ENCODE measurements at regions not wholly inside any gene's neighbourhood (a gene's known extent, or its start where the extent isn't known, plus 50 kb on each side); places are given as distances from the start of the nearest gene placed in this dataset.

DNA sequence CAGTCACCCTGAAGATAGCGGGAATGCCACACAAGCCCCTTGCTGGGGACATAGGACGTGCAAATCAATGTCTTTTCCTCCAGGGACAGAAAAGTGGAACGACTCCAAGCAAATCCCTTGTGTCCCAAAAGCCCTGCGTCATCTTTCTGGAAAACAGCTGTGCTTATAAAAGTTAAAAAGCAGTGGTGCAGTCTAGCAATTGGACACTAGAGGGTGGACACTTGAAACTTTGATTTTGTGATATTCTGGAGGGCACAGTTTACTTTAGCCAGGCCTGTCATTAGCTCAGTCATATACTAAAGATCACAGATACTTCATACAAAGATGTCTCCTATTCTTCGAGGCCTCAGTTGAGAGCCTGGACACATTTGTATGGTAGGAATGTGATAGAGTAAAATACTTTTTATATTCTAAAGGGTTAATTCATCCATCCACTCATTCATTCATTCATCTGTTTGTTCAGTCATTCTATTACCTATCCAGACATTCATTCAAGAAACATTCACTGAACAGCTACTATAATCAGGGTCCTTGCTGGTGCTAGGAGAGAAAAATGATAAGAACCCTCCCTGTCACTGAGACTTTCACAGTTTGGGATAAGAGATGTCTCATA is 63.8 kb upstream of the ANKRD34C start:
- DNase-seq: peak in 2 of 5 donors; percentile 26 to 32
- peak in 2 of 4 donors; percentile 43 to 47 for ATAC-seq
- Histone ChIP-seq H3K4me3 (no peak overlapping the region), H3K27ac (peak overlapping the region in 3 of 12 donors; percentile 32 to 65 (median 55)), H3K9me3 (peaks cover 0 to 13% (median 6%) of the 10 kb centered on the region in 12 donors), H3K36me3 (no peaks in the 10 kb centered on the region), H3K27me3 (peaks cover 0 to 11% (median 0%) of the 10 kb centered on the region in 9 donors), H3K4me1 (peaks cover 0 to 26% (median 4%) of the 10 kb centered on the region in 12 donors)
- 50 to 60% (median 57%) methylated on average over 5 of the region's 5 CpGs for WGBS, 4 donors
- intact Hi-C loops (cut with DNase I): no loop called here
- no peak for TF ChIP-seq POLR2A (IDR thresholded peaks at IDR 0.05)
- TF ChIP-seq, protein P1, sequence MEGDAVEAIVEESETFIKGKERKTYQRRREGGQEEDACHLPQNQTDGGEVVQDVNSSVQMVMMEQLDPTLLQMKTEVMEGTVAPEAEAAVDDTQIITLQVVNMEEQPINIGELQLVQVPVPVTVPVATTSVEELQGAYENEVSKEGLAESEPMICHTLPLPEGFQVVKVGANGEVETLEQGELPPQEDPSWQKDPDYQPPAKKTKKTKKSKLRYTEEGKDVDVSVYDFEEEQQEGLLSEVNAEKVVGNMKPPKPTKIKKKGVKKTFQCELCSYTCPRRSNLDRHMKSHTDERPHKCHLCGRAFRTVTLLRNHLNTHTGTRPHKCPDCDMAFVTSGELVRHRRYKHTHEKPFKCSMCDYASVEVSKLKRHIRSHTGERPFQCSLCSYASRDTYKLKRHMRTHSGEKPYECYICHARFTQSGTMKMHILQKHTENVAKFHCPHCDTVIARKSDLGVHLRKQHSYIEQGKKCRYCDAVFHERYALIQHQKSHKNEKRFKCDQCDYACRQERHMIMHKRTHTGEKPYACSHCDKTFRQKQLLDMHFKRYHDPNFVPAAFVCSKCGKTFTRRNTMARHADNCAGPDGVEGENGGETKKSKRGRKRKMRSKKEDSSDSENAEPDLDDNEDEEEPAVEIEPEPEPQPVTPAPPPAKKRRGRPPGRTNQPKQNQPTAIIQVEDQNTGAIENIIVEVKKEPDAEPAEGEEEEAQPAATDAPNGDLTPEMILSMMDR (IDR thresholded peaks at IDR 0.05): peak in 11 of 12 donors; percentile 25 to 63 (median 34)

DNA sequence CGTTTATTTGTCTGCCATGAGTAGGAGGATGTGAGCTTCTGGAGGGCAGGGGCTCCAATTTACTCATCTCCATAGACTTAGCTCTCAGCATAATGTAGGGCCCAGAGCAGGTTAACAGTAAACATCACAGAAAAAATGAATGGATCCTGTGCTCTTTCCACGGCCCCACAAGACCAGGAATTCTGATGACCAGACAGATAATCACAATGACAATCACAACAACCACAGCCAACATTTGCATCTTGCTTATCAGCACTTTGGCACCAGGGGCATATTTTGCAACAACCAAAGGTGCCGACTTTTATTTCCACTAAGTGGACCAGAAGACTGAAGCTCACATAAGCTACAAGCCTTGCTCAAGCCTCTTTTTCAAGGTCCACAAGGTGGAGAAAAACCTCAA is 68.9 kb upstream of the ANKRD34C start:
- intact Hi-C loops (cut with DNase I): no loop called here
- TF ChIP-seq, protein P1 (IDR thresholded peaks at IDR 0.05): no peak
- no peak for TF ChIP-seq POLR2A (IDR thresholded peaks at IDR 0.05)
- H3K27ac ChIP-seq: no peak overlapping the region
- H3K4me1 ChIP-seq: peaks cover 0 to 8% (median 0%) of the 10 kb centered on the region in 12 donors
- 54 to 65% (median 57%) methylated on average over 3 of the region's 3 CpGs for WGBS, 4 donors
- H3K4me3 ChIP-seq: no peak overlapping the region
- DNase-seq: no peak
- ATAC-seq: no peak
- peaks cover 0 to 13% (median 6%) of the 10 kb centered on the region in 12 donors for H3K9me3 ChIP-seq
- H3K36me3 ChIP-seq: no peaks in the 10 kb centered on the region
- H3K27me3 ChIP-seq: peaks cover 0 to 44% (median 16%) of the 10 kb centered on the region in 9 donors

DNA sequence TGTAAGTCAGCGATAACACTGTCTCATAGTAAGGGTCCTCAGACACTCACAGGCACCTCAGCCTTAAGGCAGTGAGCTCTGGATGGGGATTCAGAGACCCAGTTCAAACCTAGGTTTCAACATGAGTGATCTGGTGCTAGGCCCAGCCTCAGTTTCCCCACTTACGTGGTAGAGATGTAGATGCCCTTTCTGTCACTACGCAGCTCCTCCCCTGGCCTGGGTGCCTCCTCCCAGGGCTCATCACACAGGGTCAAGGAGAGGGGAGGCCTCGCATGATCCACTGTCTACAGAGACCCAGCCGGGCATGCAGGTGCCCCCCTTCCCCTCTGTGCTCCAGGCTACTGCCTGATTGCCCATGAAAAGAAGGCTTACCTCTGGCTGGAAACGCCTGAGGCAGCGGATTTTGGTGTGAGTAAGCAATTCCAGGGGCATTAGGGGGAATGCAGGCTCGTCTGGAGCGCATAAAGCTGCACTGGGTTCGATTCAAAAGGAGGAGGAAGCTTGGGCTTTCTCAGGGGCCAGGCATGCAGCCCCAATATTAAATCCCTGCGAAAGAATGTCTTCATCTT is 69.8 kb upstream of the ANKRD34C start:
- ATAC-seq (no peak), DNase-seq (no peak)
- Histone ChIP-seq H3K9me3 (peaks cover 0 to 10% (median 4%) of the 10 kb centered on the region in 12 donors), H3K27ac (no peak overlapping the region), H3K4me3 (no peak overlapping the region), H3K36me3 (no peaks in the 10 kb centered on the region), H3K27me3 (peaks cover 0 to 50% (median 16%) of the 10 kb centered on the region in 9 donors), H3K4me1 (peaks cover 0 to 5% (median 0%) of the 10 kb centered on the region in 12 donors)
- TF ChIP-seq POLR2A (IDR thresholded peaks at IDR 0.05): no peak
- TF ChIP-seq, protein P1 (IDR thresholded peaks at IDR 0.05): no peak
- WGBS, 4 donors: 77 to 83% (median 82%) methylated on average over 9 to 11 of the region's 11 CpGs
- intact Hi-C loops (cut with DNase I): no loop called here

DNA sequence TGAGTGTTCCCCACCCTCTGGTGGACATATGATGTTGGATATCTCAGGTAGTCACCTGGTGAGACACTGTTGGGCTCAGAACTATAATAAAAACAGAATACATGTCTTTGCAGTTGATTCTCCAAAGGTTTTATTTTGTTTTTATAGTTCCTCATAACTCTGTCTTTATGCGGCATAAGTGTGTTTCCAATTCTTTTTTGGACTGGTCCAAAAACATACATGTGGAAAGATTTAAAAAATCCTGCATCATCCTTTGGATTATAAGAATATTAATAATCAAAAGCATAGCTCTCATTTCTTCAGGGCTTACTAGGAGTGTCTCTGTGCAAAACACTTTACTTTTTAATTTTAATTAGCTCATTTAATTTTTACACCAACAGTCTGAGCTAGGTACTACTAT is 71.0 kb upstream of the ANKRD34C start:
- Histone ChIP-seq H3K4me3 (no peak overlapping the region), H3K27ac (no peak overlapping the region), H3K9me3 (no peaks in the 10 kb centered on the region), H3K36me3 (no peaks in the 10 kb centered on the region), H3K4me1 (peaks cover 0 to 5% (median 0%) of the 10 kb centered on the region in 12 donors), H3K27me3 (peaks cover 0 to 56% (median 21%) of the 10 kb centered on the region in 9 donors)
- DNase-seq: no peak
- intact Hi-C loops (cut with DNase I): no loop called here
- 94 to 98% (median 94%) methylated on average over 1 of the region's 1 CpG for WGBS, 4 donors
- ATAC-seq: no peak
- no peak for TF ChIP-seq POLR2A (IDR thresholded peaks at IDR 0.05)
- TF ChIP-seq, protein P1 (IDR thresholded peaks at IDR 0.05): no peak

Data from heart left ventricle (tissue), 16 donors.